ENCODE measurements at regions not wholly inside any gene's neighbourhood (a gene's known extent, or its start where the extent isn't known, plus 50 kb on each side); places are given as distances from the start of the nearest gene placed in this dataset.
"Not testable (repeated sequence)": the region's sequence is repeated elsewhere in the genome, so short reads cannot be mapped to it uniquely, and the experiment has no call there.

- no peak for DNase-seq (ENCODE audit: low spot score)
Observed at GRCh38 chr21:15932726-15933125, 202.9 kb downstream of the USP25 start.

GRCh38 chr21:15935530-15935929 lies 205.7 kb downstream of the USP25 start:
- no peak for DNase-seq (ENCODE audit: low spot score)

- DNase-seq (ENCODE audit: low spot score), result no peak
Observed at GRCh38 chr21:15943009-15943666, 213.4 kb downstream of the USP25 start.

DNA sequence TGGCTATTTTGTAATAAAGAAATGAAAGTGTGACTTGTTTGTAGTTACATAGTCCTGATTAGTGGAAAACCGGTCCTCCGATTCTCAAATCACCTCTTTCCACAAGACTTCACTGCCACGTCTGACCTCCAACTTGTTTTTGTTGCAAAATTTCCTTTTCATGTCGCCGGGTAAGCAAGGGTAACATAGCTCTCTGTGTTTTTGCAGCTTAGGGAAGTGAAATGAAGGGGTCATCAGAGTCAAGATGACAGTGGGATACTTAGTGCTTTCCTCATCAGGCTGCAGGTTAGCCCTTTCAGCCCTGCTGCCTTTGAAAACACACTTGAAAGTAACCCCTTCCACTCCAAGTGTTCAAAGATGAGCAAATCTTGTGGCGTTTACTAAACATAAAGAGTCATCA lies 217.9 kb downstream of the USP25 start:
- no peak for DNase-seq (ENCODE audit: low spot score)

- no peak for DNase-seq (ENCODE audit: low spot score)
Observed at GRCh38 chr21:15953551-15954116, 223.9 kb downstream of the USP25 start.

- DNase-seq (ENCODE audit: low spot score), result no peak
Observed at GRCh38 chr21:15964236-15964855, 234.6 kb downstream of the USP25 start.

DNA sequence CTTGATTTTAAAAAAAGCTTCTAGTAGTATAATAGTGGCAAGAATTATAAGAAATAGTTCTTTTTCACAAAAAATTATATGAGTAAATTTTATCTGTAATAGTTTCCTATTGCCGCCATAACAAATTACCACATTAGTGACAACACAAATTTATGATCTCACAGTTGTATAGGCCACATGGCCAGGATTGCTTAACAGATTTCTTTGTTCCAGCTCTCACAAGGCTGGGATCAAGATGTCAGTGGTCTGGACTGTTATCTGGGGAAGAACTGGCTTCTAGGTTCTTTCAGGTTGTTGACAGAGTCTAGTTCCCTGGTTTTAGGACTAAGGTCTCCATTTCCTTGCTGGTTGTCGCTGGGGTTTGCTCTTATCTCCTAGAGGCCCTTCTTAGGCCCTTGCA lies 236.4 kb downstream of the USP25 start:
- DNase-seq (ENCODE audit: low spot score), result no peak

DNA sequence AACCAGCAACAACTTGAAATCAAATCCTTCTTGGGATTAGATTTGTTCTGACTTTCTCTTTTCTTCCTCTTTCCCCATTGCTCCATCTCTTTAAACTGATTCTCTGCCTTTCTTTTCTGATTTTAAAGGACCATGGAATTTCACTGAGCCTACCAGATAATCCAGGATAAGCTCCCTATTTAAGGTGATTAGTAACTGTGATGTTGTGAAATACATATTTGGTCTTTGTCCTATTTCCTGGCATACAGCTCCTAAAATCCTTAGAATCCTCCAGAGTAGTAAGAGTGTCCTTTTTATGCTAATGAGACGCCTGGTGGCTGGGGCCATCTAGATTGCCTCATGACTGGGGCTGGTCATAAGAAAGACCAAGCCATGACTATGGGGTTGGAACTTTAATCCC lies 236.9 kb downstream of the USP25 start:
- DNase-seq (ENCODE audit: low spot score), result no peak

DNA sequence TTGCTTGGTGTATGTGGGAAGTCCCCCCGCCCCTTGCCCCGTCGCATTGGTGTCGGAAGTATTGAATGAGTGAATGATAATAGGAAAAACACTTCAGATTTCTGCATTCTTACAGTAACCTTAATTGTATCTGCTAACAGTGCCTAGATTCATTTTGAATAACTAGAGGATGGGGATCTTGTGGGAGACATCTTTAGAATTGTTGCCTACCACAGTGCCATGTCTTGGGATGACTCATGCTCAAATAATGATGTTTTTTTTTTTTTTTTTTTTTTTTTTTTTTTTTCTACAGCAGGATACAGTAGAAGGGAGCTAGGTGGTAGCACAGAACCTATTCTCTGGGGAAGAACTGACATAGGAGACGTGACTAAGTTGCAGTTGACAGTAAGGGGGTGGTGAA lies 237.9 kb downstream of the USP25 start:
- peak; percentile 19 for DNase-seq (ENCODE audit: low spot score)

GRCh38 chr21:15968776-15969310 lies 239.1 kb downstream of the USP25 start:
- no peak for DNase-seq (ENCODE audit: low spot score)

DNA sequence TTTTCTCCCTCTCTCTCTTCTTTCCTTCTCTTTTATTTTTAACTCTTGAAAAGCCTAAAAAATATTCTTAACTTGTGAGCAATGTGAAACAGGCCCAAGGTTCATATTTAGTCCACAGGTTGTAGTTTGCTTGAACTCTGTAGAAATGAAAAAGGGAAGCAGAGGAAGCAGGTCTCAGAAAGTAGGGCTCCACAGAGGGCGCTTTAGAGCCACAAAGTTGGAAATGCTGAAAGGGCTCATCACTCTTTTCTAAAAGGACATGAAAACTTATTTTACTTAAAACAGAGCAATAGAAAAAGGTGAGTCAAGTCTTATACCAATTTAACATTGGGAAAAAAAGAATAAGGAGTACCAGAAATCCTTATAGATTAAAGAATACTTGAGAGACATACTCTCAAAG lies 247.0 kb downstream of the USP25 start:
- no peak for DNase-seq (ENCODE audit: low spot score)

DNA sequence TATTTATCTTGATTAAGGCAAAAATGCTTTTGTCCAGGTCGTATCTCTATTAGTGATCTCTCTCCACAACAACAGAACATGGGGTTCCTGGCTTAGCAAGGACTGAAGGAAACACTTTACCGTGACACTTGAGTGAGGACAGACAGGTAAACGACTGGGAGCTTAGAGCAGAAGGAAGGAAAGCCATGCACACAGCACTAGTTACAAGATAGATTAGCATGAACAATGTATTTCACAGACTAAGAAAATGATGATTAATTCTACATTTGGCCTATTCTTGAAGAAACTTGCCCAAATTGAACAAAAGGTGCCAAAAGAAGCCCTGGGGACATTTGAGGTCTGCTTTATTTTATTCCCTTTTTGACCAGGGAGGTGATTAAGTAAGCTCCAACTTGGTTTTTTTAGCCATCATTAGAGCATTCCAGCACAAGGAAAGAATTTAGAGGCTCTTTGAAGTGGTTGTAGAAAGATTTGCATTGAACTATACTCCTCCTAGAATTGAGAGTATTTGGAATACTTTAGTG lies 248.5 kb downstream of the USP25 start:
- peak; percentile 48 for DNase-seq (ENCODE audit: low spot score)

DNA sequence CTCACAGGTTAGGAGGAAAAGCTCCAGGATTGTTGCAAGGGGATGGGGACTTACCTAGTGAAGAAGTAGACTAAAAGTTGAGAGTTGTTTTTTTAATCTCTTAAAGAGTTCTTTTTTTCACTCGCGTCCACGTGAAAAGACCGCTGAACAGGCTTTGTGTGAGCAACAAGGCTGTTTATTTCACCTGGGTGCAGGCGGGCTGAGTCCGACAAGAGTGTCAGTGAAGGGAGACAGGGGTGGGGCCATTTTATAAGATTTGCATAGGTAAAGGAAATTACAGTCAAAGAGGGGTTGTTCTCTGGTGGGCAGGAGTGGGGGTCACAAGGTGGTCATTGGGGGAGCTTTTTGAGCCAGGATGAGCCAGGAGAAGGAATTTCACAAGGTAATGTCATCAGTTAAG lies 249.7 kb downstream of the USP25 start:
- not testable (repeated sequence) for DNase-seq (ENCODE audit: low spot score)

- DNase-seq (ENCODE audit: low spot score), result no peak
Observed at GRCh38 chr21:15986277-15986676, 256.5 kb downstream of the USP25 start.

DNA sequence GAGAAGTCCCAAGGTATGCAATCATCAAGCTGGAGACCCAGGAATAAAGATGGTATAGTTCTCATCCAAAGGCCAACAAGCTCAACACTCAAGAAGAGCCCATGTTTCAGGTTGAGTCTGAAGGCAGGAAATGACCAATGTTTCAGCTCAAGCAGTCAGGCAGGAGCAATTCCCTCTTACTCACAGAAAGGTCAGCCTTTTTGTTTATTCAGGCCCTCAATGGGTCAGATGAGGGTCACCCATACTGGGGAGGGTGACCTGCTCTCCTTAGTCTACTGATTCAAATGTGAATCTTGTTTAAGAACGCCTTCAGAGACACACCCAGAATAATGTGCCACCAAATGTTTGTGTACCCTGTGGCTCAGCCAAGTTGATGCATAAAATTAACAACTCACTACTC lies 262.4 kb downstream of the USP25 start:
- DNase-seq (ENCODE audit: low spot score), result no peak

GRCh38 chr21:15993951-15994350 lies 264.2 kb downstream of the USP25 start:
- DNase-seq (ENCODE audit: low spot score), result no peak

DNA sequence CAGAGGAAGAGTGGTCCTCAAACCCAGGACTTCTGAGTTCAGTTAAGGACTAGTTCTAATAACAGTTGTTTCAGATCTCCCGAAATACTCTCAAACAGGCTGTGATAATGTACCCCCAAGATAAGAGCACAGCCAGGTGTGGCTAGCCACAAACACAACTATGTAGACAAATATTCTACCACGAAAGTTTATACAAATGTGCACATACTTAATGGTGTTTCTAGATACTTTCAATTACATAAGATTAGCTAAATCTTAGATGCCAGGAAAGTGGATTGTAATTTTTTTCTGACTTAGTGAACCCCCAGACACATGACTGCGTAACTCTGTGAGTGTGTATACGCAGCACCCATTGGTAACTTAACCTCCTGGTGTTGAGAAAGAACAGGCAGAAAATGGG lies 270.0 kb downstream of the USP25 start:
- no peak for DNase-seq (ENCODE audit: low spot score)

GRCh38 chr21:16002874-16003466 lies 273.2 kb downstream of the USP25 start:
- DNase-seq (ENCODE audit: low spot score), result peak; percentile 19

- no peak for DNase-seq (ENCODE audit: low spot score)
Observed at GRCh38 chr21:16004086-16004485, 274.3 kb downstream of the USP25 start.

DNA sequence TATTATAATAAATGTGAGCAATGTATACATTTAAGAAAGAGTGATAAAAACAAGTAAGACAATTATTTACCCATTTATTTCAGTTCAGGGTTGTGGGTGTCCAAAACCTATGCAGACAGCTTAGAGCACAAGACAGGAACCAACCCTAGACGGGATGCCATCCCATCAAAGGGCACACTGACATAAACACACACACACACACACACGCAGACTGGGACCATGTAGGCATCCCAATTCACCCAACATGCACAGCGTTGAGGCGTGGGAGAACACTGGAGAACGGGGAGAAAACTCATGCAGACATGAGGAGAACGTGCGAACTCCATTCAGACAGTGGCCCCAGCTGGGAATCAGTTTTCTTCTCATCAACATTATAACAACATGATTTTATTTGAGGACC lies 274.7 kb downstream of the USP25 start:
- DNase-seq (ENCODE audit: low spot score), result no peak

DNA sequence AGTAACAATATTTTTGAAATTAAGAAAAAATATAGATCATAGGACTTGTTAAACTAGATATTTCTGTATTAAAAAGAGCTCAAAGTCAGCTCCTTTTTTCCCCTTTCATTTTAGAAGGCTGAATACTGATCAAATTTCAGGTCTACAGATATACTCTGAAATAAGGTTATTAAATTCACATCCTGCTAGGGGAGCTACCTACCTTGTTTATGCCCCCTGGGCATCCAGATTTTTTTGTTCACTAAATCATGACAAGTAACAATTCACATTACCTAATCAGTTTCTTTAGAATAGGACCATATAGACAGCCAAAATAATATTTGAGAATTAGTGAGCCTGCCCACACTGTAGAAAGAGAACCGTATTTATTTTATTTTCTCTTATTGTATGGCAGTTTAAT lies 276.2 kb downstream of the USP25 start:
- no peak for DNase-seq (ENCODE audit: low spot score)

DNA sequence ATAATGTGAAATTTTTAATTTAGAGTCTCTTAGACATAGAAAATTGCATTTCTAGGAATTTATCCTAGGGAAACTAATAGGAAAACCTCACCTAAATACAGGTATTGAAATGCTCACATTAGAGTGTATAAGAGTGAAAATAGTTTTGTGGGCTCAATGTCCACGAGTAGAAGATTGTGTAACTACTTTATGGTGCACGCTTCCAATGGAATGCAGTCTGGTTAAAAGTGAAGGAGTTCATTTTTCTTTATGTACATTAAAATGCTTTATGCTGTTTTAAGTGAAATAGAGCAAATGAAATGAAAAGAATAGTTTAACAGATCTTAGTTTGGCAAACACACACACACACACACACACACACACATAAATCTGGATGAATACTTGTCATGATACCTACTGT lies 278.2 kb downstream of the USP25 start:
- DNase-seq (ENCODE audit: low spot score), result no peak

DNA sequence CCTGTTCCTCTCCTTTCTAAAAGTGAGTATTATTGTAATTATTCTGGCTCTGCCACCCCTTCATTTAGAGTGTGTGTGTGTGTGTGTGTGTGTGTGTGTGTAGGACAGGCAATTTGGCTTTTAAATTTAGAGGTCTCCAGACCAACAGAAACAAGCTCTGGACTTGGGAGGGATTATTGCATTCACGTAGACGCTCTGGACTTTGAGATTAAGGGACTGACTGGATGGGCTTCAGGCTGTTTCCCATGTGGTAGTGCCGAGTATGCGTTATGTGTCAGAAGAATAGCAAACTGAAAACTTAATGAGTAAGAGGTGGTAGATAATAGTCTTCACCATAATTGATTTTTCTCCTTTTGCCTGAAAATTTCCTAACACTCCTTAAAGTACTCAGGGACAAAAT lies 281.9 kb downstream of the USP25 start:
- no peak for DNase-seq (ENCODE audit: low spot score)

Data from GM03348 (cell line).